Cardiac muscle cell (in vitro differentiated cells and primary cell): ENCODE measurements at regions not wholly inside any gene's neighbourhood (a gene's known extent, or its start where the extent isn't known, plus 50 kb on each side); places are given as distances from the start of the nearest gene placed in this dataset.
A peak's percentile ranks its signal among the peaks of the same experiment; 100 is the strongest.

Experiments
- DNase-seq, 2 donors: peaks; one replicate each; pipeline versions ENCODE4 v3.0.0 to v3.0.0-alpha.2; 2010 to 2017; ENCODE audit warnings: low read depth in 1 of 2, low spot score in 1 of 2
- H3K27ac ChIP-seq: fragments of 200-600 bp; sonication (generic); 2 replicates; pipeline ENCODE4 v1.5.1; 2016
- H3K27me3 ChIP-seq: fragments of 200-600 bp; sonication (generic); 2 replicates; pipeline ENCODE4 v1.6.0; 2016; ENCODE audit warnings: control low read depth
- H3K36me3 ChIP-seq: fragments of 200-600 bp; sonication (generic); 2 replicates; pipeline ENCODE4 v1.5.1; 2016; ENCODE audit warnings: control low read depth
- H3K4me1 ChIP-seq: fragments of 200-600 bp; sonication (generic); 2 replicates; pipeline ENCODE4 v1.8.1; 2017; ENCODE audit warnings: low read depth, mild to moderate bottlenecking, mixed run types
- H3K4me3 ChIP-seq: fragments of 200-600 bp; sonication (generic); 2 replicates; pipeline ENCODE4 v1.5.1; 2016; ENCODE audit warnings: mild to moderate bottlenecking
- H3K9me3 ChIP-seq: fragments of 200-600 bp; sonication (generic); 2 replicates; pipeline ENCODE4 v1.5.1; 2017; ENCODE audit warnings: low read depth, mild to moderate bottlenecking, control low read depth
- TF ChIP-seq, protein P1 (sequence below): IDR thresholded peaks from 2 replicates; pipeline ENCODE4 v1.5.1; 2012; ENCODE audit warnings: low read depth, mild to moderate bottlenecking, low read length

GRCh38 chr12:114477989-114478395, 72.0 kb upstream of the TBX5 start:
- H3K36me3 ChIP-seq, result no peaks in the 10 kb centered on the region
- peak in 1 of 2 donors; percentile 43 for DNase-seq
- no peak overlapping the region for H3K27ac ChIP-seq
- no peaks in the 10 kb centered on the region for H3K9me3 ChIP-seq
- TF ChIP-seq, protein P1, sequence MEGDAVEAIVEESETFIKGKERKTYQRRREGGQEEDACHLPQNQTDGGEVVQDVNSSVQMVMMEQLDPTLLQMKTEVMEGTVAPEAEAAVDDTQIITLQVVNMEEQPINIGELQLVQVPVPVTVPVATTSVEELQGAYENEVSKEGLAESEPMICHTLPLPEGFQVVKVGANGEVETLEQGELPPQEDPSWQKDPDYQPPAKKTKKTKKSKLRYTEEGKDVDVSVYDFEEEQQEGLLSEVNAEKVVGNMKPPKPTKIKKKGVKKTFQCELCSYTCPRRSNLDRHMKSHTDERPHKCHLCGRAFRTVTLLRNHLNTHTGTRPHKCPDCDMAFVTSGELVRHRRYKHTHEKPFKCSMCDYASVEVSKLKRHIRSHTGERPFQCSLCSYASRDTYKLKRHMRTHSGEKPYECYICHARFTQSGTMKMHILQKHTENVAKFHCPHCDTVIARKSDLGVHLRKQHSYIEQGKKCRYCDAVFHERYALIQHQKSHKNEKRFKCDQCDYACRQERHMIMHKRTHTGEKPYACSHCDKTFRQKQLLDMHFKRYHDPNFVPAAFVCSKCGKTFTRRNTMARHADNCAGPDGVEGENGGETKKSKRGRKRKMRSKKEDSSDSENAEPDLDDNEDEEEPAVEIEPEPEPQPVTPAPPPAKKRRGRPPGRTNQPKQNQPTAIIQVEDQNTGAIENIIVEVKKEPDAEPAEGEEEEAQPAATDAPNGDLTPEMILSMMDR, result no peak
- peaks cover 64% of the 10 kb centered on the region for H3K27me3 ChIP-seq
- H3K4me1 ChIP-seq, result peaks cover 14% of the 10 kb centered on the region
- no peak overlapping the region for H3K4me3 ChIP-seq

- peaks cover 63% of the 10 kb centered on the region for H3K27me3 ChIP-seq
These were observed 70.2 kb upstream of the TBX5 start for GRCh38 chr12:114476159-114476558.

DNA sequence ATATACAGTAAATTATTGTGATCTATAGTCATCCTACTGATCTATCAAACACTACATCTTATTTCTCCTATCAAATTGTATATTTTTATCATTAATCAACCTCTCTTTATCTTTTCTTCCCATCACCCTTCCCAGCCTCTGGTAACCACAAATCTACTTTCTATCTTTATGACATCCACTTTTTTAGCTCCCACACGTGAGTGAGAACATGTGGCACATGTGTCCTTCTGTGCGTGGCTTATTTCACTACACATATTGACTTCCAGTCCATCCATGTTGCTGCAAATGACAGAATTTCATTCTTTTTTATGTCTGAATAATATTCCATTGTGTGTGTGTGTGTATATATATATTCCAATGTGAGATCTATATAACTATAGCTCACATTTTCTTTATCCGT, 67.8 kb upstream of the TBX5 start:
- Histone ChIP-seq H3K4me3 (no peak overlapping the region), H3K9me3 (no peaks in the 10 kb centered on the region), H3K4me1 (no peaks in the 10 kb centered on the region), H3K27me3 (peaks cover 40% of the 10 kb centered on the region), H3K36me3 (no peaks in the 10 kb centered on the region), H3K27ac (no peak overlapping the region)
- TF ChIP-seq, protein P1, result no peak
- DNase-seq, result no peak

More at GRCh38 chr12:114476159-114476558, 70.2 kb upstream of the TBX5 start:
- H3K4me3 ChIP-seq, result no peak overlapping the region
- TF ChIP-seq, protein P1, result peak; percentile 45
- no peaks in the 10 kb centered on the region for H3K36me3 ChIP-seq
- no peak overlapping the region for H3K27ac ChIP-seq
- peaks cover 14% of the 10 kb centered on the region for H3K4me1 ChIP-seq
- DNase-seq, result peak; percentile 60 to 63
- H3K9me3 ChIP-seq, result no peaks in the 10 kb centered on the region

DNA sequence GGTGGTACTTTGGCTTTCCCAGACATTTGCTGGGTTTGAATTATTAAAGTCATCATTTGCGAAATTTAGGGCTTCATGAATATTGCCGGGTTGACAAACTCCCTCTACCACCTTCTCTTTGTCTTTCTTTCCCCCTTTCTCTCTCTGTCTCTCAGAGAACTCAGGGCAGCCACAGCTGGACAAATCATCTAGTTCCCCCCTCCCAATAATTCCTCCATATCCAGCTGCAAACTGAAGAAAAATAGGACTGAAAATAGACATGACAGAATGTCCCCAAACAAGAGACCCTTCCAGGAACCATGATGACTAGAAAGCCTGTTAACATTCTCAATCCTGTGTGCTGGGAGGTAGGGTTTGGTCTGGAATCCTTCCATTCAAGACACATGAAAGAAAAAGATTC, 67.1 kb upstream of the TBX5 start:
- Histone ChIP-seq H3K9me3 (no peaks in the 10 kb centered on the region), H3K27me3 (peaks cover 33% of the 10 kb centered on the region), H3K27ac (no peak overlapping the region), H3K36me3 (no peaks in the 10 kb centered on the region), H3K4me3 (no peak overlapping the region), H3K4me1 (no peaks in the 10 kb centered on the region)
- TF ChIP-seq, protein P1, result no peak
- DNase-seq, result no peak

DNA sequence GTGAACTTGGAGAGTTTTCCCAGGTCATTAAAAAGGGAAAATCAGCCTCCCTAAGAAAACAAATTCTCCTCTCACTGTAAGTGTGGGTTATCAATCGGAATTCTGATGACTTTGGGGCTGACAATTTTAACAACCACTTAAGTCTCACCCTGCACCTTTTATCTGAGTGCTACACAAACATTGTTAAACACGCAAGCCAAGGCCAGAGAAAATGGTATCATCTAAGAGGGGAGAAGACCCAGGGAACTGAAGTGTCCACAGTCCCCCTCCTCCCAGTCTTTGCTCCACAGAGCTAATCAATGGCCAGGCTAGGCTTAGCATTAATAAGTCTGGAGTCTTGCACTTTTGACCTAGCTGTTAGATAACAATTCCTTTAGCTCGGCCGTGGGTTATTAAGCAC, 51.7 kb upstream of the TBX5 start:
- H3K27ac ChIP-seq, result no peak overlapping the region
- TF ChIP-seq, protein P1, result no peak
- peaks cover 39% of the 10 kb centered on the region for H3K27me3 ChIP-seq

More for the DNA sequence above, 51.7 kb upstream of the TBX5 start:
- Histone ChIP-seq H3K4me3 (no peak overlapping the region), H3K4me1 (peaks cover 7% of the 10 kb centered on the region), H3K9me3 (no peaks in the 10 kb centered on the region), H3K36me3 (no peaks in the 10 kb centered on the region)
- DNase-seq, result no peak
